SH-SY5Y (cell line): ENCODE measurements at regions not wholly inside any gene's neighbourhood (a gene's known extent, or its start where the extent isn't known, plus 50 kb on each side); places are given as distances from the start of the nearest gene placed in this dataset.

Source experiments
- GATA2 ChIP-seq: IDR thresholded peaks from 2 replicates; pipeline ENCODE4 v1.6.1; 2011; ENCODE audit warnings: mild to moderate bottlenecking, low read depth, low read length
- GATA3 ChIP-seq: IDR thresholded peaks from 2 replicates; pipeline ENCODE4 v1.6.1; 2011; ENCODE audit warnings: low read depth, mild to moderate bottlenecking, low read length, moderate library complexity

DNA sequence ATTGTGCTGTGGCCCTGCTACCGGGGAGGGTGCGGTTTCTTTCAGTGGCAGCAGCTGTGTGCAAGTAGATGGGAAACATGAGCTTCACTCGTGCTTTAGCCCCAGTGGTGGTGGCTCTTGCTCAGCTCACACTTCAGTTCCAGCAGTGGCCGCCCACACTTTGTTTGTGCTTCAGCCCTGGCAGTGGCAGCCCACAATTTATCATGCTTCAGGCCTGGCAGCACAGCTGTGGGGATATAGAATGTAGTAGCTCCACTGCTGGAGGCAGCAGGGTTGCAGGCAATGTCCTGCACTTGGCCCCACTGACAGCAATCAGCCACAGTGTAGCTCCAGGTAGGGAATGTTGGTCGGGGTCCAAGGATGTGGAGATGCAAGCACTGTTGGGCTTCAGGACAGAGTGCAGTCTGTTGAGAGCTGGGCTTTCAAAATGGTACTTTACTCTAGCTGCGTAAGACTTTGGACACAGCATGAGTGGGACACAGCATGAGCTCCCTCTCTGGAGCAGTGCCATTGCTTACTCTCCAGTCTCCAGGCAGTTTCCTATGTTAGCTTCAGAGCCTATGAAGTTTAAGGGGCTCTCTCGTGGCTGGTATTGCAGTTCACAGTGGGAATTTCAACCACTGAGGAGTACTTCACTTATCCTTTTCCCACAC lies 413.1 kb downstream of the PDGFC start:
- no peak for TF ChIP-seq GATA2
- no peak for TF ChIP-seq GATA3
